A549 (cell line): ENCODE measurements at regions not wholly inside any gene's neighbourhood (a gene's known extent, or its start where the extent isn't known, plus 50 kb on each side); places are given as distances from the start of the nearest gene placed in this dataset.

Experiments
- BHLHE40 ChIP-seq: IDR thresholded peaks from 2 replicates; pipeline ENCODE4 v1.6.1; 2012; ENCODE audit warnings: low read depth, low read length, inconsistent platforms
- CTCF ChIP-seq: fragments of >200 bp; sonication (Bioruptor Twin); formaldehyde crosslinking; IDR thresholded peaks from 3 replicates; pipeline ENCODE4 v1.5.1; 2016
- ELK1 ChIP-seq: fragments of 150-350 bp; IDR thresholded peaks from 2 replicates; pipeline ENCODE4 v1.6.1; 2014; ENCODE audit warnings: low read depth, mild to moderate bottlenecking, low read length
- EP300 ChIP-seq, 2 experiments: fragments of >200 bp; sonication (Bioruptor Twin); formaldehyde crosslinking; IDR thresholded peaks; 2 replicates in 1 of 2; 3 replicates in 1 of 2; pipeline ENCODE4 v1.6.1; 2016 to 2017
- MAZ ChIP-seq: fragments of 150-350 bp; IDR thresholded peaks from 2 replicates; pipeline ENCODE4 v1.6.1; 2014; ENCODE audit warnings: antibody characterized with exemption, low read depth, low read length, borderline replicate concordance
- NR3C1 ChIP-seq: fragments of >200 bp; sonication (Bioruptor Twin); formaldehyde crosslinking; IDR thresholded peaks from 3 replicates; pipeline ENCODE4 v1.6.1; 2017
- PBX3 ChIP-seq: IDR thresholded peaks from 2 replicates; pipeline ENCODE4 v1.6.1; 2012
- RCOR1 ChIP-seq: fragments of 150-350 bp; IDR thresholded peaks from 2 replicates; pipeline ENCODE4 v1.6.1; 2014; ENCODE audit warnings: antibody characterized with exemption, low read length, low read depth
- RFX5 ChIP-seq: fragments of 450-650 bp; IDR thresholded peaks from 2 replicates; pipeline ENCODE4 v1.7.1; 2014; ENCODE audit warnings: antibody characterized with exemption, mild to moderate bottlenecking, moderate library complexity
- SREBF2 ChIP-seq: fragments of 450-650 bp; IDR thresholded peaks from 2 replicates; pipeline ENCODE4 v1.6.1; 2014; ENCODE audit warnings: mild to moderate bottlenecking, moderate library complexity
- USF2 ChIP-seq: fragments of 450-650 bp; IDR thresholded peaks from 2 replicates; pipeline ENCODE4 v1.6.1; 2014; ENCODE audit warnings: antibody characterized with exemption

GRCh38 chr13:73793361-73793760 is 340.8 kb downstream of the KLF12 start:
- TF ChIP-seq USF2: no peak
- no peak for TF ChIP-seq CTCF
- no peak for TF ChIP-seq PBX3
- no peak for TF ChIP-seq MAZ
- TF ChIP-seq SREBF2: no peak
- no peak for TF ChIP-seq NR3C1
- no peak for TF ChIP-seq RCOR1
- no peak for TF ChIP-seq EP300 (IDR thresholded peaks at IDR 0.05)
- no peak for TF ChIP-seq ELK1
- TF ChIP-seq BHLHE40: no peak
- no peak for TF ChIP-seq RFX5
